A549 (cell line): ENCODE measurements at regions not wholly inside any gene's neighbourhood (a gene's known extent, or its start where the extent isn't known, plus 50 kb on each side); places are given as distances from the start of the nearest gene placed in this dataset.

Experiments used
- ATAC-seq, 2 experiments: fragments of 200-7000 bp in 1 of 2; fragments of >200 bp in 1 of 2; cut with Nextera tagmentation in 1 of 2; cut with Tn5 transposase in 1 of 2; 3 replicates each; pipeline versions ENCODE4 v1.8.0 to v1.9.1; 2018 to 2020; ENCODE audit warnings: mild to moderate bottlenecking in 1 of 2, moderate library complexity in 1 of 2
- CTCF ChIA-PET: fragments of 300-600 bp; sonication (Branson Sonifier 250); formaldehyde crosslinking; extraction: SDS; loops from one replicate; lab custom pipeline; 2021; ENCODE audit warnings: antibody characterized with exemption, inconsistent platforms; lab: Yijun Ruan, JAX
- POLR2A ChIA-PET: fragments of 350-600 bp; formaldehyde crosslinking; extraction: SDS; loops from one replicate; lab custom pipeline; 2021; ENCODE audit warnings: antibody characterized with exemption, inconsistent platforms; lab: Yijun Ruan, JAX
- DNase-seq, 2 experiments: peaks; one replicate each; pipeline versions ENCODE4 v3.0.0 to v3.0.0-alpha.2; 2011 to 2016; ENCODE audit warnings: low read depth in 1 of 2, low spot score in 1 of 2
- FAIRE-seq: peaks from 2 replicates; lab custom pipeline; 2011; peaks lifted over from hg19 to GRCh38; lab: Jason Lieb, UNC
- H3K27ac ChIP-seq, 2 experiments: fragments of >200 bp; sonication (Bioruptor Twin); formaldehyde crosslinking; 3 replicates each; pipeline ENCODE4 v1.5.1; 2016 to 2017
- H3K4me1 ChIP-seq: fragments of >200 bp; sonication (Bioruptor Twin); formaldehyde crosslinking; 3 replicates; pipeline ENCODE4 v1.6.1; 2016
- H3K4me2 ChIP-seq: fragments of >200 bp; sonication (Bioruptor Twin); formaldehyde crosslinking; 3 replicates; pipeline ENCODE4 v1.6.1; 2016
- H3K4me3 ChIP-seq: fragments of >200 bp; sonication (Bioruptor Twin); formaldehyde crosslinking; 3 replicates; pipeline ENCODE4 v1.5.1; 2016
- H3K9me3 ChIP-seq: fragments of >200 bp; sonication (Bioruptor Twin); formaldehyde crosslinking; 3 replicates; pipeline ENCODE4 v1.6.1; 2016
- BHLHE40 ChIP-seq: IDR thresholded peaks from 2 replicates; pipeline ENCODE4 v1.6.1; 2012; ENCODE audit warnings: low read depth, low read length, inconsistent platforms
- CBX8 ChIP-seq: fragments of 200-600 bp; sonication (generic); IDR thresholded peaks from 2 replicates; pipeline ENCODE4 v1.6.1; 2016
- CEBPB ChIP-seq, 2 experiments: fragments of >200 bp in 1 of 2; sonication (Bioruptor Twin) in 1 of 2; formaldehyde crosslinking in 1 of 2; IDR thresholded peaks; 2 replicates each; pipeline ENCODE4 v1.6.1; 2012 to 2016
- CTCF ChIP-seq: fragments of >200 bp; sonication (Bioruptor Twin); formaldehyde crosslinking; IDR thresholded peaks from 3 replicates; pipeline ENCODE4 v1.5.1; 2016
- ESRRA ChIP-seq: fragments of 150-350 bp; IDR thresholded peaks from 2 replicates; pipeline ENCODE4 v1.6.1; 2014; ENCODE audit warnings: mild to moderate bottlenecking, low read length, borderline replicate concordance
- FOSL2 ChIP-seq, 2 experiments: fragments of 450-650 bp in 1 of 2; fragments of >200 bp in 1 of 2; sonication (Bioruptor Twin) in 1 of 2; formaldehyde crosslinking; IDR thresholded peaks; 2 replicates each; pipeline versions ENCODE4 v1.5.0 to v1.6.1; 2016 to 2020; ENCODE audit warnings: mild to moderate bottlenecking in 1 of 2, moderate library complexity in 1 of 2
- HES2 ChIP-seq: fragments of >200 bp; sonication (Bioruptor Twin); formaldehyde crosslinking; IDR thresholded peaks from 2 replicates; pipeline ENCODE4 v1.6.1; 2016
- HEYL ChIP-seq: fragments of 250-450 bp; sonication (Bioruptor Pico); IDR thresholded peaks from 2 replicates; pipeline ENCODE4 v1.8.0; 2021; ENCODE audit warnings: mild to moderate bottlenecking, moderate library complexity
- HMGXB4 ChIP-seq: fragments of 250-450 bp; sonication (Bioruptor Pico); IDR thresholded peaks from 2 replicates; pipeline ENCODE4 v1.5.0; 2021; ENCODE audit warnings: mild to moderate bottlenecking, moderate library complexity, borderline replicate concordance
- HOXB13 ChIP-seq: fragments of 250-450 bp; sonication (Bioruptor Pico); IDR thresholded peaks from 2 replicates; pipeline ENCODE4 v1.5.0; 2020; ENCODE audit warnings: low read depth, mild to moderate bottlenecking, moderate library complexity
- KDM1A ChIP-seq: fragments of 200-600 bp; sonication (generic); IDR thresholded peaks from 2 replicates; pipeline ENCODE4 v1.6.1; 2016; ENCODE audit warnings: low read depth, mild to moderate bottlenecking
- NPAS2 ChIP-seq: fragments of 250-450 bp; sonication (Bioruptor Pico); IDR thresholded peaks from 2 replicates; pipeline ENCODE4 v1.8.0; 2022; ENCODE audit warnings: mild to moderate bottlenecking, moderate library complexity, borderline replicate concordance
- PBX3 ChIP-seq: IDR thresholded peaks from 2 replicates; pipeline ENCODE4 v1.6.1; 2012
- POLR2AphosphoS2 ChIP-seq: conservative IDR thresholded peaks from 2 replicates; pipeline ENCODE4 v1.6.1; 2012; ENCODE audit warnings: low read length, improper control_type of control experiment, inconsistent platforms
- RAD21 ChIP-seq, 2 experiments: fragments of >200 bp in 1 of 2; sonication (Bioruptor Twin) in 1 of 2; formaldehyde crosslinking in 1 of 2; IDR thresholded peaks in 1 of 2; conservative IDR thresholded peaks in 1 of 2; 2 replicates in 1 of 2; 3 replicates in 1 of 2; pipeline ENCODE4 v1.6.1; 2012 to 2018; ENCODE audit warnings: inconsistent platforms in 1 of 2
- REST ChIP-seq: fragments of 200-600 bp; sonication (generic); IDR thresholded peaks from 2 replicates; pipeline ENCODE4 v1.6.1; 2016; ENCODE audit warnings: antibody characterized with exemption, mild to moderate bottlenecking, moderate library complexity
- USF2 ChIP-seq: fragments of 450-650 bp; IDR thresholded peaks from 2 replicates; pipeline ENCODE4 v1.6.1; 2014; ENCODE audit warnings: antibody characterized with exemption
- ZC3H11A ChIP-seq: fragments of 450-650 bp; IDR thresholded peaks from 2 replicates; pipeline ENCODE4 v1.6.1; 2014; ENCODE audit warnings: antibody characterized with exemption, mild to moderate bottlenecking
- ZSCAN20 ChIP-seq: fragments of 250-450 bp; sonication (Bioruptor Pico); IDR thresholded peaks from 2 replicates; pipeline ENCODE4 v1.8.0; 2022; ENCODE audit warnings: mild to moderate bottlenecking, moderate library complexity
- WGBS: methylation state at CpG from one replicate; pipeline ENCODE4 v1.1.6; 2017; ENCODE audit errors: missing lambda C conversion rate; 5-methylcytosine and 5-hydroxymethylcytosine counted together

- H3K4me1 ChIP-seq: no peaks in the 10 kb centered on the region
- ATAC-seq (no peak), DNase-seq (no peak), FAIRE-seq (no peak)
- WGBS: 86% methylated on average over 6 of the region's 6 CpGs
- no peaks in the 10 kb centered on the region for H3K9me3 ChIP-seq
- no peak overlapping the region for H3K27ac ChIP-seq
- TF ChIP-seq HOXB13 (CRISPR knock-in tag) (no peak), PBX3 (no peak), RAD21 (conservative IDR thresholded peaks at IDR 0.05 in 1 of 2, IDR thresholded peaks at IDR 0.05 in 1 of 2) (no peak), POLR2AphosphoS2 (no peak), NPAS2 (CRISPR knock-in tag) (no peak), HMGXB4 (no peak), ESRRA (no peak), BHLHE40 (no peak), HES2 (no peak), ZSCAN20 (CRISPR knock-in tag) (no peak), FOSL2 (IDR thresholded peaks at IDR 0.05) (no peak), FOSL2 (CRISPR knock-in tag; IDR thresholded peaks at IDR 0.05) (no peak), HEYL (no peak), KDM1A (no peak), CTCF (no peak), REST (no peak), ZC3H11A (no peak), CEBPB (IDR thresholded peaks at IDR 0.05) (no peak), CBX8 (no peak), USF2 (no peak)
- ChIA-PET POLR2A (no interaction called here), CTCF (no interaction called here)
- no peak overlapping the region for H3K4me3 ChIP-seq
- H3K4me2 ChIP-seq: no peak overlapping the region
Observed at GRCh38 chr11:104728927-104729326, 169.3 kb downstream of the CASP12 start.
